Endothelial cell of hepatic sinusoid (primary cell): ENCODE measurements at regions not wholly inside any gene's neighbourhood (a gene's known extent, or its start where the extent isn't known, plus 50 kb on each side); places are given as distances from the start of the nearest gene placed in this dataset.

Source experiments
- in situ Hi-C: cut with HindIII; loops from 2 replicates; pipeline ENCODE4 v1.10.0; 2017; ENCODE audit warnings: low sequenced_read_pairs

- in situ Hi-C loops: no loop called here
Observed at GRCh38 chr18:37762076-37762621, 196.6 kb upstream of the CELF4 start.

GRCh38 chr18:37754141-37754540 is 188.5 kb upstream of the CELF4 start:
- in situ Hi-C loops: no loop called here

GRCh38 chr18:37742436-37742835 is 176.8 kb upstream of the CELF4 start:
- in situ Hi-C loops: loop anchor here (25.0 kb wide), 1 partner anchor 255 kb away; no protein-coding TSS in a partner anchor

- in situ Hi-C loops: loop anchor here (25.0 kb wide), 1 partner anchor 254 kb away; no protein-coding TSS in a partner anchor
Observed at GRCh38 chr18:37741032-37741623, 175.5 kb upstream of the CELF4 start.

DNA sequence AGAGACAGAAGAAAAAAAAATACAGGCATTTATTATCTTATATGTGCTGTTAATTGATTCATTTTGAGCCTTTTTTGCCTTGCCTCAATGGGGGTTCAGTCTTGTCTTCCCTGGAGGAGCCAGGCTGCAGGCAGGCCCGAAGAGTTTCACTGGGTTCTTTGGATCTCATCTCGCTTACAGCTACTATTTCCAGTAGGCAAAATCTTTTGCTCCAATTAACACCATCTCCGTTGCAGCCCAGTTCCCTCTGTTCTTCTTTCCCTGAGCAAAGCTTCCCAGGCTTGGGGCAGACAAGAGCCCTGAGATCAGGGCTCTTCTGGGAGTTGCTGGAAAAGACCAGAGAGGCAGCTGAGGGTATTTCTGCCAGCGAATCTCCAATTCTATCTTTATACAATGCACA is 168.8 kb upstream of the CELF4 start:
- in situ Hi-C loops: loop anchor here (25.0 kb wide), 1 partner anchor 247 kb away; no protein-coding TSS in a partner anchor

GRCh38 chr18:37729716-37730115 is 164.1 kb upstream of the CELF4 start:
- in situ Hi-C loops: loop anchor here (25.0 kb wide), 1 partner anchor 242 kb away; no protein-coding TSS in a partner anchor

DNA sequence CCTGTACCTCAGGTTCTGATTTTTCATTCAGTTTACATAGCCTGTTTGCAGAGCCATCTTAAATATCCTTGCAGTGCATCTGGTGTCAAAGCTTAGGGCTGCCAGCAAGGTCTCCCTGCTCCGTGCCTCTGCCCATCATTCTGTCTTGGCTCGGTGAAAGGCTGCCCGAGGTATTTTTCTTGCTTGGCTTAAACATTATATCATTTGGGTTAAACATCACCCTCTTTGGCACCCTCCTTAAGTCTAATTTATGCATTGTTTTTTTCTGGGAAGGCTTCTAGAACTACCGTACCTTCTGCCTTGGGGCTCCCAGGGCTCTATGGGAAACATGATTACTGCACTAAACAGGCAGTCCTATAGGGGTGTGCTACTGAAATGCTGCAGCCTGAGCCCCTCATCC is 158.6 kb upstream of the CELF4 start:
- in situ Hi-C loops: no loop called here

GRCh38 chr18:37721544-37722522 is 156.2 kb upstream of the CELF4 start:
- in situ Hi-C loops: no loop called here

- in situ Hi-C loops: no loop called here
Observed at GRCh38 chr18:37720663-37721062, 155.1 kb upstream of the CELF4 start.

DNA sequence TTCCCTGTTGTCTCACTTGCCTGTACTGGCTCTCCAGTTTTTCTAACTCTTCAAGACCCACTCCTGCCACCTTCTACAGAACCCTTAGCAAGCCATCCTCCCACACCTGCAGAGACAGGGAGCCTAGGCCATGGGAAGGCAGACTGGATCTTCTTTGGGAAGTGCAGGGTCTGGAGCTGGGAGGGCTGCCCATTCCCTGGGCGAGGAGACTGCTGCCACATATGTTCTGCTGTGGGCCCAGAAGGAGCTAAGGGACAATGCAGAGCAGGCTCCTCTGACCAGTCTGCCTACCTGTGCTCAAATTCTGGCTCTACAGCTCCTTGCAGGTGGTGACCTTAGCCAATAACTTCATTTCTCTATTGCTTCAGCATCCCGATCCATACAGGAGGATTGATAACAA is 152.1 kb upstream of the CELF4 start:
- in situ Hi-C loops: loop anchor here (5.0 kb wide), 1 partner anchor 55 kb away; no protein-coding TSS in a partner anchor

GRCh38 chr18:37717098-37717497 is 151.5 kb upstream of the CELF4 start:
- in situ Hi-C loops: loop anchor here (5.0 kb wide), 1 partner anchor 55 kb away; no protein-coding TSS in a partner anchor

DNA sequence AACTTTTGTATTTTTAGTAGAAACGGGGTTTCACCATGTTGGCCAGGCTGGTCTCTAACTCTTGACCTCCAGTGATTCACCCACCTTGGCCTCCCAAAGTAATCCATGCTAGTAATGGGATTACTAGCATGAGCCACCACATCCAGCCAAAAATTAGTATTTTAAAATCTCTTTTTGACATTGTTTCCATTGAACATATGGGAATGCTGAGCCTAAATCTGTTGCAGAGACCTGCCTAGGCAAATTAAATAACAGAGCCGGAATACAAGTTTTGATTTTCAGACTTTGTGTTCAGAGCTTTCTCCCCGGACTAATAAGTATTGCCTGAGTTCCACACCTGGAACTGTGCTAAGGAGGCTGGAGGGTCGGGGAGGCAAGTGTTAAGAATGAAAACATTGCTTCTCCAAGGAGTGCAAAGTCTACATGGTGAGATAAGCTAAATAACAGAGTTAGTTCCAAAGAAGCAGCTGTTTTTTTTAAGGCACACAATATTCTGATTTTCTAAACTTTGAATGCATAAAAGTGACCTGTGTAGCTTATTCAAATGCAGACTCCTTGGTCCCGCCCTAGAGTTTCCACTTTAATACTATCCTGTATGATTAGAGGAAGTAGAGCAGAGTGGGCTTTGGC is 150.6 kb upstream of the CELF4 start:
- in situ Hi-C loops: loop anchor here (5.0 kb wide), 1 partner anchor 56 kb away; no protein-coding TSS in a partner anchor

- in situ Hi-C loops: loop anchor here (5.0 kb wide), 1 partner anchor 58 kb away; no protein-coding TSS in a partner anchor
Observed at GRCh38 chr18:37714691-37715090, 149.1 kb upstream of the CELF4 start.

DNA sequence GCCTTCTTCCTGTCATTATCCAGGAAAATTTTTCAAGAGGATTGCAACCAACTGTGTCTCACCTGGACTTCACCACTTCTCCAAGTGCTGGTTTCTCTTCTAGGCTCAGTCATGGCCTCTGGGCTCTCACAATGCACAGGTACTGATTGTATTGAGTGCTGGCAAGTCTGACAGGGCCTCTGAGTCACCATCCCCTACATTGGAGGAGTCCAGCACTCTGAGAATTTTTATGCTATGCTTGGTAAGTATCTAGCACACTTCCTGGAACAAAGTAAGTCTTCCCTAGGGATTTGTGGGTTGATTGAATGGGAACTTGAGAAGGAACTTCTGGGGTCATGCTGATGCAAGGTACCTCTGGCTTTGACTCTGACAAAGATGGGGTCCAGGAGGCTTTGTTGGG is 147.2 kb upstream of the CELF4 start:
- in situ Hi-C loops: no loop called here

- in situ Hi-C loops: no loop called here
Observed at GRCh38 chr18:37711766-37712505, 146.3 kb upstream of the CELF4 start.

GRCh38 chr18:37710726-37711125 is 145.1 kb upstream of the CELF4 start:
- in situ Hi-C loops: no loop called here

DNA sequence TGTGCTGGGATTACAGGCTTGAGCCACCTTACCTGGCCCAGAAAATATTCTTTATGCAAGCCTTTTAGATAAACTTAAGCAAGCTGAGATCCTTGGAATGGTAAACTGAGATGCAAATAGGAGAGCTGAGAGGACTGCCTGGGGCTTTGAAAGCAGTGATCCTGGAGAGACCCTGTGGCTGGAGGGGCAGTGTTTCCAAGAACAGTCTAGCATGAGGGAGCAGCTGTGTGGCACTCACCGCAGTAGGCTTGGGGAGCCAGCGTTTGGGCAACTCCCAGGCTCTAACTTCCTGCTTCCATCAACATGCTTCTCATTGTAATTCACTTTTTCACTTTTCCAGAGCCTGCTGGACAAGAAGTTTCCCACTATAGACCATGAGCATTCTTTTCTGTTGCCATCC is 144.1 kb upstream of the CELF4 start:
- in situ Hi-C loops: no loop called here

GRCh38 chr18:37705016-37705415 is 139.4 kb upstream of the CELF4 start:
- in situ Hi-C loops: no loop called here

- in situ Hi-C loops: no loop called here
Observed at GRCh38 chr18:37702841-37703240, 137.2 kb upstream of the CELF4 start.

GRCh38 chr18:37701967-37702366 is 136.4 kb upstream of the CELF4 start:
- in situ Hi-C loops: no loop called here
